GM12865 (cell line): ENCODE measurements at regions not wholly inside any gene's neighbourhood (a gene's known extent, or its start where the extent isn't known, plus 50 kb on each side); places are given as distances from the start of the nearest gene placed in this dataset.

ENCODE experiments used
- DNase-seq: peaks from one replicate; pipeline ENCODE4 v3.0.0; 2010; ENCODE audit warnings: low read depth
- H3K4me3 ChIP-seq: 2 replicates; pipeline ENCODE4 v1.5.1; 2011; ENCODE audit warnings: mild to moderate bottlenecking, low read depth, low read length, control low read depth
- CTCF ChIP-seq: IDR thresholded peaks from 2 replicates; pipeline ENCODE4 v1.5.1; 2011; ENCODE audit warnings: low read length, control low read depth, low read depth, inconsistent platforms; ENCODE audit not compliant: insufficient read depth; ENCODE audit errors: missing control alignments

DNA sequence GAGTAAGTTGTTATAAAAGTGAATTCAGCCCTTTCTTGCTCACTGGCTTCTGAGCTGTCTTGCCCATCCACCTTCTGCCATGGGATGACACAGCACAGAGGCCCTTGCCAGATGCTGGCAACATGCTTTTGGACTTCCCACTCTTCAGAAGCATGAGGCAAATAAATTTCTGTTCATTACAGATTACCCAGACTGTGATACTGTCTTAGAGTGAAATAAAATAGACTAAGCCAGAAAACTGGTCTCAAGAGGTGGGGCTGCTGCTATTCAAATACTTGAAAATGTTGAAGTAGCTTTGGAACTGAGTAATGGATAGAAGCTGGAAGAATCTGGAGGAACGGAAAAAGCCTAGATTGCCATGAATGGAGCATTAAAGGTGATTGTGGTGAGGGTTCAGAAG is 170.4 kb downstream of the ZMAT3 start:
- DNase-seq, result no peak
- TF ChIP-seq CTCF, result no peak
- no peak overlapping the region for H3K4me3 ChIP-seq

DNA sequence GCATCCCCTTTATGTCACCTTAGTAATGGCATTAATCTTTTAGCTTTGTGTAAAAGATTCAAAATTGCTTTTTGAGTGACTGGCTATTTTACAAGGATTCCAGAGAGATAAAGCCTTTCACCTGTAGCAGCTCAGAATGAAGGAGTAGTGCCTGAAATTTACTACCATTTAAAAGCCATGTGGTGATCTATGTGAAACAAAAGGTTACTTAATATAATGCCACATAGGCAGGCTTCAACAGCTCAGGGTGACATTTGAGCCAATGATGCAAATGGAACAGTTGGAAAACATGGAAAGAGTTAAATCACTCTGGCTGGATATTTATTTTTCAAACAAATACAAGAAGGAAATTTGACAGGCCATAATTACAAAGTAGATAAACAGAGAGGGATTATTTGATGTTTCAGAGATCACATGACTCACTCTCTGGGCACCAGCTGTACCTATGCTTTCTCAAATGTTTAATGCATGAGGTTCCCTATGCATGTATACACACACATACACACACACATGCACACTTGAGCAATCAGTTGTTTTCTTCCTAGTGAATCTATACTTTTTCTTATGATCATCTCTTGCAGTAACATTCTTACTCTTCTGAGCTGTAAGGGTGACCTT is 171.5 kb downstream of the ZMAT3 start:
- DNase-seq, result no peak

GRCh38 chr3:178895178-178895789 is 176.3 kb downstream of the ZMAT3 start:
- no peak overlapping the region for H3K4me3 ChIP-seq
- DNase-seq, result no peak
- no peak for TF ChIP-seq CTCF

More for the DNA sequence above, 171.5 kb downstream of the ZMAT3 start:
- no peak for TF ChIP-seq CTCF
- H3K4me3 ChIP-seq, result no peak overlapping the region
